Heart right ventricle (tissue), 16 donors: ENCODE measurements at regions not wholly inside any gene's neighbourhood (a gene's known extent, or its start where the extent isn't known, plus 50 kb on each side); places are given as distances from the start of the nearest gene placed in this dataset.
"Not testable (repeated sequence)": the region's sequence is repeated elsewhere in the genome, so short reads cannot be mapped to it uniquely, and the experiment has no call there.

ENCODE experiments used
- ATAC-seq, 8 donors: fragments of 200-7000 bp; cut with Tn5 transposase; one replicate each; pipeline ENCODE4 v1.9.1; 2020; ENCODE audit warnings: mild to moderate bottlenecking in 8 of 8, moderate library complexity in 8 of 8, moderate number of reproducible peaks in 1 of 8
- DNase-seq, 2 donors: peaks; one replicate each; pipeline ENCODE4 v3.0.0-alpha.2; 2020
- H3K27ac ChIP-seq, 10 donors: fragments of 200-600 bp; sonication (generic) in 2 of 10; one replicate each; pipeline versions ENCODE4 v1.5.0 to v1.8.0; 2020 to 2022; ENCODE audit warnings: mild to moderate bottlenecking in 3 of 10
- H3K27me3 ChIP-seq, 7 donors: fragments of 200-600 bp; one replicate each; pipeline ENCODE4 v1.8.0; 2021 to 2022; ENCODE audit warnings: mild to moderate bottlenecking in 2 of 7
- H3K36me3 ChIP-seq, 9 donors: fragments of 200-600 bp; sonication (generic) in 1 of 9; one replicate each; pipeline versions ENCODE4 v1.5.0 to v1.8.0; 2020 to 2022; ENCODE audit warnings: mild to moderate bottlenecking in 2 of 9
- H3K4me1 ChIP-seq, 9 donors: fragments of 200-600 bp; sonication (generic) in 1 of 9; one replicate each; pipeline versions ENCODE4 v1.5.0 to v1.8.0; 2020 to 2022; ENCODE audit warnings: mild to moderate bottlenecking in 4 of 9
- H3K4me3 ChIP-seq, 10 donors: fragments of 200-600 bp; sonication (generic) in 2 of 10; one replicate each; pipeline versions ENCODE4 v1.5.0 to v1.8.0; 2020 to 2022; ENCODE audit warnings: mild to moderate bottlenecking in 7 of 10, moderate library complexity in 2 of 10
- H3K9me3 ChIP-seq, 11 donors: fragments of 200-600 bp in 10 of 11; sonication (generic) in 2 of 11; one replicate each; pipeline versions ENCODE4 v1.5.0 to v1.8.0; 2013 to 2022; ENCODE audit warnings: mild to moderate bottlenecking in 2 of 11, control low read depth in 1 of 11, moderate library complexity in 1 of 11
- WGBS, 2 donors: extraction: QIAGEN DNeasy Blood & Tissue Kit; methylation state at CpG; one replicate each; pipeline ENCODE4 v1.1.7; 2013; ENCODE audit warnings: inconsistent platforms in 1 of 2; 5-methylcytosine and 5-hydroxymethylcytosine counted together
- intact Hi-C, 10 donors: fragments of 100-400 bp; cut with DNase I; formaldehyde crosslinking; loops; one replicate each; pipeline versions ENCODE4 v1.11.1 to v1.14.2; 2022
- TF ChIP-seq, protein P1 (sequence below), 9 donors: fragments of 200-600 bp; sonication (generic) in 2 of 9; IDR thresholded peaks; one replicate each; pipeline versions ENCODE4 v1.5.0 to v1.8.0; 2021 to 2022; ENCODE audit warnings: antibody characterized with exemption in 9 of 9, mild to moderate bottlenecking in 5 of 9, moderate library complexity in 1 of 9
- donor health status: Arrhythmogenic right ventricular cardiomyopathy.
- donor health status: ischemic (EF 13 %, LVEDD 7.1; RV severe dilation, severe dysfunction).
- donor health status: healthy with polysubstance abuse.
- donor health status: DM: no; HTN: yes; CAD: no.
- donor health status: DM: no; HTN: no; CAD: no.
- donor health status: ischemic (EF 25% LVEDD 6.9; RV normal size, moderate dysfunction).
- donor health status: ischemic (EF 25% LVEDD 5.7; RV mildly dilated, moderate dysfunction).
- donor health status: healthy.
- donor health status: DM: yes; HTN: yes; CAD: no.
- donor health status: Ischemic cardiomyopathy.
- donor health status: ischemic (EF 35%, LVEDD 5.7; RV mildly dilated, moderate dysfunction).
- donor health status: nonischemic (EF 11% LVEDD 7.7; RV severe dilation, severe dysfunction).
- donor health status: DM: yes; HTN: yes; CAD: no.
- donor health status: PGD.
- donor health status: ischemic (EF 29% LVEDD 5.4; RV normal size, mild dysfunction).
- donor health status: nonischemic (EF 23%, LVEDD 6.1; RV moderate dilation, normal function).

- intact Hi-C loops = no loop called here
- H3K4me1 ChIP-seq = peaks cover 0 to 7% (median 0%) of the 10 kb centered on the region in 9 donors
- peaks cover 0 to 25% (median 0%) of the 10 kb centered on the region in 7 donors for H3K27me3 ChIP-seq
- no peak for ATAC-seq
- H3K9me3 ChIP-seq = no peaks in the 10 kb centered on the region
- WGBS, 2 donors = 44 to 50% methylated on average over 2 of the region's 2 CpGs
- H3K36me3 ChIP-seq = no peaks in the 10 kb centered on the region
- DNase-seq = no peak
- no peak overlapping the region for H3K4me3 ChIP-seq
- TF ChIP-seq, protein P1, sequence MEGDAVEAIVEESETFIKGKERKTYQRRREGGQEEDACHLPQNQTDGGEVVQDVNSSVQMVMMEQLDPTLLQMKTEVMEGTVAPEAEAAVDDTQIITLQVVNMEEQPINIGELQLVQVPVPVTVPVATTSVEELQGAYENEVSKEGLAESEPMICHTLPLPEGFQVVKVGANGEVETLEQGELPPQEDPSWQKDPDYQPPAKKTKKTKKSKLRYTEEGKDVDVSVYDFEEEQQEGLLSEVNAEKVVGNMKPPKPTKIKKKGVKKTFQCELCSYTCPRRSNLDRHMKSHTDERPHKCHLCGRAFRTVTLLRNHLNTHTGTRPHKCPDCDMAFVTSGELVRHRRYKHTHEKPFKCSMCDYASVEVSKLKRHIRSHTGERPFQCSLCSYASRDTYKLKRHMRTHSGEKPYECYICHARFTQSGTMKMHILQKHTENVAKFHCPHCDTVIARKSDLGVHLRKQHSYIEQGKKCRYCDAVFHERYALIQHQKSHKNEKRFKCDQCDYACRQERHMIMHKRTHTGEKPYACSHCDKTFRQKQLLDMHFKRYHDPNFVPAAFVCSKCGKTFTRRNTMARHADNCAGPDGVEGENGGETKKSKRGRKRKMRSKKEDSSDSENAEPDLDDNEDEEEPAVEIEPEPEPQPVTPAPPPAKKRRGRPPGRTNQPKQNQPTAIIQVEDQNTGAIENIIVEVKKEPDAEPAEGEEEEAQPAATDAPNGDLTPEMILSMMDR (IDR thresholded peaks at IDR 0.05) = no peak
- no peak overlapping the region for H3K27ac ChIP-seq
These were observed 215.5 kb upstream of the LRTM1 start for GRCh38 chr3:55143336-55143735.

DNA sequence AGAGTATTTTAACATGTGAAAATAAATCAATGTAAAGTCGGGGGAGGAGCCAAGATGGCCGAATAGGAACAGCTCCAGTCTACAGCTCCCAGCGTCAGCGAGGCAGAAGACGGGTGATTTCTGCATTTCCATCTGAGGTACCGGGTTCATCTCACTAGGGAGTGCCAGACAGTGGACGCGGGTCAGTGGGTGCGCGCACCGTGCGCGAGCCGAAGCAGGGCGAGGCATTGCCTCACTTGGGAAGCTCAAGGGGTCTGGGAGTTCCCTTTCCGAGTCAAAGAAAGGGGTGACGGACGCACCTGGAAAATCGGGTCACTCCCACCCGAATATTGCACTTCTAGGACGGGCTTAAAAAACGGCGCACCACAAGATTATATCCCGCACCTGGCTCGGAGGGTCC lies 208.4 kb upstream of the LRTM1 start:
- 92 to 93% methylated on average over 24 to 25 of the region's 25 CpGs for WGBS, 2 donors
- H3K27ac ChIP-seq, H3K4me3 ChIP-seq, H3K9me3 ChIP-seq, intact Hi-C loops, H3K36me3 ChIP-seq, ATAC-seq, H3K27me3 ChIP-seq, H3K4me1 ChIP-seq, DNase-seq: not testable (repeated sequence)

GRCh38 chr3:55128225-55128823 lies 200.5 kb upstream of the LRTM1 start:
- DNase-seq = no peak
- 47 to 56% methylated on average over 8 of the region's 8 CpGs for WGBS, 2 donors
- no peaks in the 10 kb centered on the region for H3K36me3 ChIP-seq
- peaks cover 0 to 21% (median 10%) of the 10 kb centered on the region in 7 donors for H3K27me3 ChIP-seq
- no peak overlapping the region for H3K4me3 ChIP-seq
- no peaks in the 10 kb centered on the region for H3K4me1 ChIP-seq
- TF ChIP-seq, protein P1 (IDR thresholded peaks at IDR 0.05) = no peak
- no peaks in the 10 kb centered on the region for H3K9me3 ChIP-seq
- no peak for ATAC-seq
- intact Hi-C loops = no loop called here
- no peak overlapping the region for H3K27ac ChIP-seq

- H3K9me3 ChIP-seq = no peaks in the 10 kb centered on the region
- no peaks in the 10 kb centered on the region for H3K4me1 ChIP-seq
- H3K27ac ChIP-seq = no peak overlapping the region
- H3K36me3 ChIP-seq = no peaks in the 10 kb centered on the region
- H3K4me3 ChIP-seq = no peak overlapping the region
- peaks cover 0 to 25% (median 10%) of the 10 kb centered on the region in 7 donors for H3K27me3 ChIP-seq
- DNase-seq (no peak), ATAC-seq (no peak)
- intact Hi-C loops = no loop called here
- TF ChIP-seq, protein P1 (IDR thresholded peaks at IDR 0.05) = no peak
- WGBS, 2 donors = 49 to 64% methylated on average over 4 of the region's 4 CpGs
These were observed 199.7 kb upstream of the LRTM1 start for GRCh38 chr3:55127565-55127964.

- Histone ChIP-seq H3K4me3 (no peak overlapping the region), H3K4me1 (no peaks in the 10 kb centered on the region), H3K27me3 (peaks cover 0 to 25% (median 4%) of the 10 kb centered on the region in 7 donors), H3K36me3 (no peaks in the 10 kb centered on the region), H3K9me3 (no peaks in the 10 kb centered on the region), H3K27ac (no peak overlapping the region)
- intact Hi-C loops = no loop called here
- ATAC-seq = no peak
- TF ChIP-seq, protein P1 (IDR thresholded peaks at IDR 0.05) = no peak
- WGBS, 2 donors = 64 to 72% methylated on average over 4 of the region's 4 CpGs
- no peak for DNase-seq
These were observed 196.5 kb upstream of the LRTM1 start for GRCh38 chr3:55124371-55124770.
